HepG2 (cell line): ENCODE measurements at regions not wholly inside any gene's neighbourhood (a gene's known extent, or its start where the extent isn't known, plus 50 kb on each side); places are given as distances from the start of the nearest gene placed in this dataset.

ENCODE experiments used
- ATAC-seq: fragments of 200-7000 bp; cut with Tn5 transposase; 3 replicates; pipeline ENCODE4 v1.9.1; 2020; ENCODE audit warnings: mild to moderate bottlenecking, moderate library complexity
- BruUV-seq: library from RNA; stranded (reverse); fragments of 400-500 nt; replicated peaks from 2 replicates; lab custom pipeline; 2021; lab: Mats Ljungman, UMichigan
- CTCF ChIA-PET: fragments of 300-600 bp; formaldehyde crosslinking; extraction: SDS; loops from one replicate; lab custom pipeline; 2021; ENCODE audit warnings: low total read pairs, inconsistent platforms, low intra/inter-chr PET ratio; lab: Yijun Ruan, JAX
- POLR2A ChIA-PET: fragments of 350-600 bp; sonication (Branson Sonifier 250); formaldehyde crosslinking; loops from one replicate; lab custom pipeline; 2020; ENCODE audit warnings: antibody characterized with exemption, inconsistent platforms; lab: Yijun Ruan, JAX
- DNase-seq: peaks from one replicate; pipeline ENCODE4 v3.0.0-alpha.2; 2015; ENCODE audit warnings: low spot score
- FAIRE-seq: peaks from 3 replicates; lab custom pipeline; 2011; peaks lifted over from hg19 to GRCh38; lab: Jason Lieb, UNC
- H2AFZ ChIP-seq: one replicate; pipeline ENCODE4 v1.6.1; 2011; ENCODE audit warnings: low read length, inconsistent platforms
- H3K27ac ChIP-seq: fragments of 300-600 bp; 3 replicates; pipeline ENCODE4 v1.8.0; 2011; ENCODE audit warnings: mixed run types, mild to moderate bottlenecking, mixed read lengths, low read length, inconsistent platforms; ENCODE audit not compliant: insufficient read depth; ENCODE audit errors: extremely low read length
- H3K27me3 ChIP-seq, 2 experiments: fragments of 200-600 bp in 1 of 2; 2 replicates in 1 of 2; 3 replicates in 1 of 2; pipeline versions ENCODE4 v1.6.0 to v1.8.0; 2011; ENCODE audit warnings: low read length in 2 of 2, mild to moderate bottlenecking in 2 of 2, moderate library complexity in 2 of 2, inconsistent platforms in 1 of 2; ENCODE audit not compliant: insufficient read depth in 2 of 2, control insufficient read depth in 1 of 2
- H3K36me3 ChIP-seq, 2 experiments: fragments of 200-600 bp in 1 of 2; replicated peaks in 1 of 2; 2 replicates in 1 of 2; 3 replicates in 1 of 2; pipeline versions ENCODE4 v1.5.1 to v1.8.0; 2011; ENCODE audit warnings: low read length in 2 of 2, inconsistent platforms in 1 of 2; ENCODE audit not compliant: insufficient read depth in 2 of 2, control insufficient read depth in 1 of 2
- H3K4me1 ChIP-seq: 2 replicates; pipeline ENCODE4 v1.5.1; 2012; ENCODE audit warnings: low read length, inconsistent platforms; ENCODE audit not compliant: insufficient read depth
- H3K4me2 ChIP-seq: 2 replicates; pipeline ENCODE4 v1.6.0; 2011; ENCODE audit warnings: low read depth, low read length, inconsistent platforms
- H3K4me3 ChIP-seq, 3 experiments: fragments of 200-600 bp in 1 of 3; sonication (generic), shearing (Covaris generic) in 1 of 3; replicated peaks in 1 of 3; 2 replicates each; pipeline ENCODE4 v1.5.1; 2011 to 2016; ENCODE audit warnings: low read length in 3 of 3, inconsistent platforms in 2 of 3, low read depth in 2 of 3, mild to moderate bottlenecking in 2 of 3, control low read depth in 1 of 3, mixed read lengths in 1 of 3; ENCODE audit not compliant: insufficient read depth in 1 of 3
- H3K79me2 ChIP-seq: one replicate; pipeline ENCODE4 v1.6.1; 2011; ENCODE audit warnings: low read length, inconsistent platforms; ENCODE audit not compliant: insufficient read depth
- H3K9ac ChIP-seq: 2 replicates; pipeline ENCODE4 v1.6.0; 2011; ENCODE audit warnings: mild to moderate bottlenecking, low read depth, low read length, inconsistent platforms; ENCODE audit not compliant: insufficient read depth
- H3K9me3 ChIP-seq: 2 replicates; pipeline ENCODE4 v1.5.1; 2012; ENCODE audit warnings: mild to moderate bottlenecking, low read length
- H4K20me1 ChIP-seq: 2 replicates; pipeline ENCODE4 v1.6.0; 2011; ENCODE audit warnings: inconsistent platforms, mild to moderate bottlenecking, low read length, moderate library complexity; ENCODE audit not compliant: insufficient read depth
- ATF7 ChIP-seq, 2 experiments: fragments of 450-650 bp in 1 of 2; sonication (generic) in 1 of 2; formaldehyde crosslinking in 1 of 2; IDR thresholded peaks; 2 replicates each; pipeline versions ENCODE4 v1.4.0 to v1.6.1; 2016 to 2020; ENCODE audit warnings: antibody characterized with exemption in 1 of 2, mild to moderate bottlenecking in 1 of 2, missing genetic modification reagents in 1 of 2
- CREB1 ChIP-seq, 2 experiments: fragments of 450-650 bp in 1 of 2; IDR thresholded peaks; 2 replicates each; pipeline ENCODE4 v1.6.1; 2016 to 2017; ENCODE audit warnings: control low read depth in 1 of 2, mild to moderate bottlenecking in 1 of 2, missing compliant biosample characterization in 1 of 2, missing genetic modification characterization in 1 of 2
- CSRNP1 ChIP-seq: sonication (generic); formaldehyde crosslinking; IDR thresholded peaks from 2 replicates; pipeline ENCODE4 v1.8.1; 2023; ENCODE audit warnings: mild to moderate bottlenecking, missing genetic modification reagents
- NCOA5 ChIP-seq: sonication (generic); formaldehyde crosslinking; IDR thresholded peaks from 2 replicates; pipeline ENCODE4 v1.4.0; 2020; ENCODE audit warnings: missing genetic modification reagents
- UBTF ChIP-seq: sonication (generic); formaldehyde crosslinking; IDR thresholded peaks from 2 replicates; pipeline ENCODE4 v1.4.0; 2020; ENCODE audit warnings: mild to moderate bottlenecking, missing genetic modification reagents
- WIZ ChIP-seq: sonication (generic); formaldehyde crosslinking; IDR thresholded peaks from 2 replicates; pipeline ENCODE4 v1.5.1; 2020; ENCODE audit warnings: mild to moderate bottlenecking, missing genetic modification reagents
- ZBTB14 ChIP-seq: sonication (generic); formaldehyde crosslinking; IDR thresholded peaks from 2 replicates; pipeline ENCODE4 v1.4.0; 2020; ENCODE audit warnings: missing genetic modification reagents
- ZBTB20 ChIP-seq: sonication (generic); formaldehyde crosslinking; IDR thresholded peaks from 2 replicates; pipeline ENCODE4 v1.8.1; 2023; ENCODE audit warnings: missing genetic modification reagents, low read depth, mild to moderate bottlenecking, borderline replicate concordance
- ZBTB38 ChIP-seq: sonication (generic); formaldehyde crosslinking; IDR thresholded peaks from 2 replicates; pipeline ENCODE4 v1.5.1; 2020; ENCODE audit warnings: mild to moderate bottlenecking, missing genetic modification reagents
- ZNF709 ChIP-seq: sonication (generic); formaldehyde crosslinking; IDR thresholded peaks from 2 replicates; pipeline ENCODE4 v1.5.0; 2020; ENCODE audit warnings: mild to moderate bottlenecking, missing genetic modification reagents
- WGBS: methylation state at CpG from one replicate; pipeline ENCODE4 v1.1.6; 2017; ENCODE audit warnings: low lambda C conversion rate; 5-methylcytosine and 5-hydroxymethylcytosine counted together
- in situ Hi-C: cut with HindIII; loops from 2 replicates; pipeline ENCODE4 v1.10.0; 2017; ENCODE audit warnings: low pct_unique_long_range_greater_than_20kb; ENCODE audit not compliant: extremely low pct_ligation_motif_present
- intact Hi-C: fragments of 100-400 bp; cut with micrococcal nuclease; formaldehyde crosslinking; loops from one replicate; pipeline ENCODE4 v1.10.0; 2022; ENCODE audit not compliant: unreplicated experiment

- peaks cover 11 to 60% of the 10 kb centered on the region in 2 experiments; a peak in 4 of 5 replicates for H3K27me3 ChIP-seq
- WGBS: 15% methylated on average over 10 of the region's 11 CpGs
- no peak for DNase-seq
- no TSS peak for BruUV-seq
- H3K27ac ChIP-seq: no peak overlapping the region
- H3K4me3 ChIP-seq: no peak overlapping the region
- no peak for ATAC-seq
- in situ Hi-C loops: no loop called here
- TF ChIP-seq ZBTB20 (no peak), CREB1 (IDR thresholded peaks at IDR 0.05) (peak; percentile 98), CREB1 (CRISPR knock-in tag; IDR thresholded peaks at IDR 0.05) (no peak), UBTF (CRISPR knock-in tag) (no peak), CSRNP1 (CRISPR knock-in tag) (no peak), WIZ (CRISPR knock-in tag) (no peak), NCOA5 (no peak), ZBTB14 (no peak), ZNF709 (no peak), ATF7 (IDR thresholded peaks at IDR 0.05) (peak; percentile 96), ATF7 (CRISPR knock-in tag; IDR thresholded peaks at IDR 0.05) (no peak), ZBTB38 (CRISPR knock-in tag) (no peak)
- TF ChIP-seq, all 625 proteins: peak for 2
- Histone ChIP-seq H3K9me3 (no peaks in the 10 kb centered on the region), H3K4me2 (no peak overlapping the region), H3K4me1 (no peaks in the 10 kb centered on the region), H3K79me2 (no peaks in the 10 kb centered on the region), H3K9ac (no peak overlapping the region), H4K20me1 (no peaks in the 10 kb centered on the region), H2AFZ (no peak overlapping the region), H3K36me3 (no peaks in the 10 kb centered on the region)
- CTCF ChIA-PET: no interaction called here
- FAIRE-seq: no peak
- intact Hi-C loops: no loop called here
- POLR2A ChIA-PET: no interaction called here
Observed at GRCh38 chr2:2733818-2734217, 402.7 kb upstream of the MYT1L start.
